ENCODE measurements at regions not wholly inside any gene's neighbourhood (a gene's known extent, or its start where the extent isn't known, plus 50 kb on each side); places are given as distances from the start of the nearest gene placed in this dataset.

- peak; percentile 77 for DNase-seq
These were observed 57.0 kb downstream of the XAGE2 start for GRCh38 chrX:52425775-52426174.

DNA sequence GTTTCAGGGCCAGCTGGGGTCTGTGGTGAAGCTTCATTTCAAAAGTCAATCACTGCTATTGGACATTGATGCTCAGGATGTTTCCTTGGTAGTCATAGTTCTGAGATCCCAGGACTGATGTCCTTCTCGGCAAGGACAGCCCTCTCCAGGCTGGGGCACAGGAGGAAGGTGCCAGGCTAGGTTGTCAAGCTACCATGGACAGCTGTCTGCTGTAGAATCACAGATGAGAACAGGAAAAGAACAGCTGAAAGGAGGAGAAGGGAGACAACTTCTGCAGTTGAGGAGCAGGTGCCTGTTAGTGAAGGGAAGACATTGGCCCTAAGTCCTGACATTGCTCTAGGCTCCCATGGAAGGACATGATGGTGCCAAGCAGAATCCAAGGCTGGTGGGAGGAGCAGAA, 58.0 kb downstream of the XAGE2 start:
- DNase-seq, result no peak

GRCh38 chrX:52437212-52437611, 58.4 kb upstream of the XAGE1A start:
- DNase-seq, result no peak

Data from fibroblast of skin of scalp (primary cell).